GM10266 (cell line): ENCODE measurements at regions not wholly inside any gene's neighbourhood (a gene's known extent, or its start where the extent isn't known, plus 50 kb on each side); places are given as distances from the start of the nearest gene placed in this dataset.

Experiments used
- DNase-seq: peaks from one replicate; pipeline ENCODE4 v3.0.0; 2012; ENCODE audit errors: extremely low spot score
- CTCF ChIP-seq: IDR thresholded peaks from 2 replicates; pipeline ENCODE4 v1.5.1; 2012; ENCODE audit warnings: mild to moderate bottlenecking, low read depth; ENCODE audit not compliant: control insufficient read depth, insufficient read depth; ENCODE audit errors: missing control alignments

GRCh38 chr13:103178986-103179943 is 113.0 kb upstream of the SLC10A2 start:
- TF ChIP-seq CTCF = no peak
- no peak for DNase-seq

- no peak for TF ChIP-seq CTCF
- no peak for DNase-seq
These were observed 108.7 kb upstream of the SLC10A2 start for GRCh38 chr13:103174966-103175365.

- TF ChIP-seq CTCF = no peak
- DNase-seq = no peak
These were observed 102.8 kb upstream of the SLC10A2 start for GRCh38 chr13:103168901-103169508.

- TF ChIP-seq CTCF = no peak
- no peak for DNase-seq
These were observed 98.0 kb upstream of the SLC10A2 start for GRCh38 chr13:103164251-103164650.

GRCh38 chr13:103161476-103161875 is 95.3 kb upstream of the SLC10A2 start:
- no peak for DNase-seq
- no peak for TF ChIP-seq CTCF

GRCh38 chr13:103157434-103158145 is 91.4 kb upstream of the SLC10A2 start:
- TF ChIP-seq CTCF = no peak

GRCh38 chr13:103157016-103157415 is 90.8 kb upstream of the SLC10A2 start:
- TF ChIP-seq CTCF = no peak
- no peak for DNase-seq

More at GRCh38 chr13:103157434-103158145, 91.4 kb upstream of the SLC10A2 start:
- no peak for DNase-seq
